GM20000 (cell line): ENCODE measurements at regions not wholly inside any gene's neighbourhood (a gene's known extent, or its start where the extent isn't known, plus 50 kb on each side); places are given as distances from the start of the nearest gene placed in this dataset.

Experiments
- DNase-seq: peaks from one replicate; pipeline ENCODE4 v3.0.0; 2012; ENCODE audit warnings: low spot score
- TF ChIP-seq, protein P1 (sequence below): IDR thresholded peaks from 2 replicates; pipeline ENCODE4 v1.5.1; 2012; ENCODE audit warnings: mild to moderate bottlenecking, control low read depth; ENCODE audit errors: extremely low read depth, missing control alignments

DNA sequence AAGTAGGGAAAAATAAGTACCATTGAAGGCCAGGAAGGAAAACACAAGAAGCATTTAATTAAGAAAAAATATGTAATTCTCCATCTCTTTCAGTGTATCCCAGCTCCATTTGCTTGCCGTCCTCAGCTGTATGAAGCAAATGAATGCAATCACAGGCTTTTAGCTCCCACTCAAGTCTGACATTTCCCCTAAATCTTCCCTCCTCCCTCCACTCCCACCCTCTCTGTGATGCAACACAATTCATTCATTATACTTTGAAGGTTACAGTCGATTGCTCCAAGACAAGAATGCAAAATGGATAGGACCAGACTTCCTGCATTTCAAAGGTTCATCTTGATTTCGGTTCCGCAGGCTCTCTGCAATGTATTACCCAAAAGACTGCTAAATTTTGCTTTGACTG is 172.7 kb upstream of the SERPINE2 start:
- DNase-seq, result no peak
- TF ChIP-seq, protein P1, sequence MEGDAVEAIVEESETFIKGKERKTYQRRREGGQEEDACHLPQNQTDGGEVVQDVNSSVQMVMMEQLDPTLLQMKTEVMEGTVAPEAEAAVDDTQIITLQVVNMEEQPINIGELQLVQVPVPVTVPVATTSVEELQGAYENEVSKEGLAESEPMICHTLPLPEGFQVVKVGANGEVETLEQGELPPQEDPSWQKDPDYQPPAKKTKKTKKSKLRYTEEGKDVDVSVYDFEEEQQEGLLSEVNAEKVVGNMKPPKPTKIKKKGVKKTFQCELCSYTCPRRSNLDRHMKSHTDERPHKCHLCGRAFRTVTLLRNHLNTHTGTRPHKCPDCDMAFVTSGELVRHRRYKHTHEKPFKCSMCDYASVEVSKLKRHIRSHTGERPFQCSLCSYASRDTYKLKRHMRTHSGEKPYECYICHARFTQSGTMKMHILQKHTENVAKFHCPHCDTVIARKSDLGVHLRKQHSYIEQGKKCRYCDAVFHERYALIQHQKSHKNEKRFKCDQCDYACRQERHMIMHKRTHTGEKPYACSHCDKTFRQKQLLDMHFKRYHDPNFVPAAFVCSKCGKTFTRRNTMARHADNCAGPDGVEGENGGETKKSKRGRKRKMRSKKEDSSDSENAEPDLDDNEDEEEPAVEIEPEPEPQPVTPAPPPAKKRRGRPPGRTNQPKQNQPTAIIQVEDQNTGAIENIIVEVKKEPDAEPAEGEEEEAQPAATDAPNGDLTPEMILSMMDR, result no peak

DNA sequence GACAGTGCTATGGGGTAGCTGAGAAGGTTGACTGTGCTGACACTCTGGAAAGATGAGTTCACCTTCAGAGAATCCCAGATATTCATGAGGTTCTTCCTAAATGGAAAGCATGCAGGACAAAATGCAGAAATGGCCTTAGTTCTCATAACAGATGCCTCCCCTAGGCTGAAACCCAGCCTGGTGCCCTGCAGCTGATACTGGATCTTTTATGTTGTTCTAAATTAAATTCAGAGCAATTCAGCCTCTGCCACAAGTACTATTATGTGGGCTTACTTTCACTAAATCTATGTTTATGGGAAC is 172.0 kb upstream of the SERPINE2 start:
- TF ChIP-seq, protein P1, result no peak
- DNase-seq, result no peak

DNA sequence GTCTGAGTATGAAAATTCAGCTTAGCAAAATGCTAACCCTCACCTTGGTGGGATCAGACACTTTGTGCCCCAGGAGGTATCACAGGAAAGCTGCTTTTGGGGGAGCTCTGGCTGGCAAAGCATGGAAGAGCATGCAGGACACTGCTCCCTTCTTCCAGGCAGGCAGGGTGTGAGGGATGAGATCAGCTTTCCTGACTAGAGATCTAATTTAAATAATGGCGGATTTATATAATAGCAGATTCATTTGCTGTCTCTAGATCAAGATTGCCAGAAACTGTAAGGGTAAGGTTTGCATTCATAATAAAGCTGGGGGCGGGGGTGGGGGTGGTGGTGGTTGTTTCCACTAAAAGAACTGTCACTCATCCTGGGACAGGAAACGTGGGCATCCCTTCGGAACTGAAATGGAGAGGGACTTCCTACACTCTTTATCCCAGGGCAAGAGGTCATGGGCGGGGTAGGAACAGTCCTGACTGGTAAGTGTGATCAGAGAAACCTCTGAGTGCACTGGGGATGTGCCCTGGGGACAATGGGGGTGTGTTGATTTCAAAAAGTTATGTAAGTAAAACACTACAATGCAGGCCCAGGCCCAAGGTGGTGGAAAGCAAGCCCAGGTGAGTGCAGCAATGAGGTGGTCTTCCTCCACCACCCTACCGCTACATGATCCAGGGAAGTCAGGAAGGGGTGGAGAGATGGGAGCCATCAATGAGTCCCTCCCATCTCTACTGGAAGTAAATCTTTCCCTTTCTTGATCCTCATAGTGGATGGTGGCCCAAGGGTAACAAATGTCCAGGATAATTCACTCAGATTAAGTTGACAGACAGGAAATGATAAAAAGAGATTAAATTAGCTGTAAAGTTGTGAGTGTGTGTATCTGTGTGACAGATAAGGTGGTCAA is 171.4 kb upstream of the SERPINE2 start:
- TF ChIP-seq, protein P1, result no peak
- no peak for DNase-seq

DNA sequence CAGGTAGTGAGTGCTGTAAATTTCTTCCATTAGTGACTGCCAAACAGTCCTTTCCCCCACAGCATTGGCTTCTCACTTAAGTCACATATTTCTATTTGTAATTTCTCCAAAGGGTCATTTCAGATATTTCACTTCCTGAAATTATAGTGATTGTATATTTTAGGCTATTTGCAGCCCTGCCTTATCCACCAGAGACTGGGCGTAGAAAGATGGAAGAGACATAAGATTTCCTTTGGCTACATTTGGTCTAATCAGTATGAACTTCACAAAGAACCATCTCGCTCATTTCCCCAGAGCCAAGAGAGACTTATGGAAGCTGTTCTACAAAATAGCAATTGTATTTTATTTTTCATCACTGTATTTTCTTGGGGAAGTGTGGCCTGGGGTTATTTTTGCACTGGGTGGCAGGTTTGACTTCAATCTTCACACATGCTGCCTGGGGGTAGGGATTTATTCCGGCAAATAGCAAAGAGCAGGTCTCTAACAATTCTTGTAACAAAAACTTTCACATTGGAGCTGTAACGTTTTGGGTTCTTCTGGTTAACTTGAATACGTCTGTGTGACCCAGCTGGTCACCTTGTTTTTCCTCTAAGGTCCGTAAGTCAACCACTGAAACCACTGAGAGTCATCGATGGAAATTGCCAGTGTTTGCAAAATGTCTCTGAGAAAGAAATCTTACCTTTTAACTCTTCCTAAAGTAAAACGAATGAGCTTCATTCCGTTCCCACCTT is 170.6 kb upstream of the SERPINE2 start:
- TF ChIP-seq, protein P1, result no peak
- no peak for DNase-seq

DNA sequence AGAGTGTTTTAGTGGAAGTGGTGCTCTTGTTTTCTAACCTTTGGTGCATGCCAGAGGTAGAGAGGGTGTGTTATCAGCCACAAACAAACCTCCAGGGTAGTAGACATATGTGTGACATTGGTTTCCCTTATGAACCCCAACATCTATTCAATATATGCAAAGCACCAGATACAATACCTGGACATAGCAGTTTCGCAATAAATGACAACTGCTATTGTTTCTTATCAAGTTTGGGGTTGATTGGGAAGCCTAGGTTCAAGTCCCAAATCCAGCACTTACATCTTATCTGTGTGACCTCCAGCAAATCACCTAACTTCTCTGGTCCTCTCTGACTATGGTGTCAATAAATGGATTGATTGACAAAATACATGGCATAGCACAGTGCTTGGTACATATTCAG is 169.4 kb upstream of the SERPINE2 start:
- TF ChIP-seq, protein P1, result no peak
- no peak for DNase-seq

DNA sequence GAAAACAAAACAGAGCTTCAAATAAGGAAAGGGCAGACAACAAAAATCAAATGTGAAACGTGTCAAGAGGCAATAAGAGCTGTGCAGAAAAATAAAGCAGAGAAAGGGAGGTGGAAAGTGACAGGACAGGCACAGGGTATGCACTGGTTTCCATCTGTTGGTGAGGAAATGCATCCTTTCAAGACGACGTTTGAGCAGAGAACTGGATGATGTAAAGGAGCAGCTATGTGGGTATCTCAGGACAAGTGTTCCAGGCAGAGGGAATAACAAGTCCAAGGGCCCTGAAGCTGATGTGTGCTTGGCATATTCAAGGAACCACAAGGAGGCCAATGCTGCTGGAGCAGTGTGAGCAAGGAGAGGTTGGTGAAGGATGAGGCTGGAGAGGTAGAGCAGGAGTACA is 168.9 kb upstream of the SERPINE2 start:
- no peak for DNase-seq
- TF ChIP-seq, protein P1, result no peak

DNA sequence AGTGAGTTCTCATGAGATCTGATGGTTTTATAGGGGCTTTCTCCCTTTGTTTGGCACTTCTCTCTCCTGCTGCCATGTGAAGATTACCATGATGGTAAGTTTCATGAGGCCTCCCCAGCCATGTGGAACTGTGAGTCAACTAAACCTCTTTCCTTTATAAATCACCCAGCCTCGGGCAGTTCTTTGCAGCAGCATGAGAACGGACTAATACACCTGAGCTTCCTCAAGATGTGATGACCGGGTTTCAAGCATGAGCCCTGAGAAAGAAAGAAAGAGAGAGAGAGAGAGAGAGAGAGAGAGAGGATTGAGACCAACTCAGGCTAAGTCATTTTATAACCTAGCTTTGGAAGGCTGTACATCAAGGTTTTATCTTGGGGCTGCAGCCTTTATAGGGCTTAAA is 167.7 kb upstream of the SERPINE2 start:
- no peak for DNase-seq
- TF ChIP-seq, protein P1, result no peak
